ENCODE measurements at regions not wholly inside any gene's neighbourhood (a gene's known extent, or its start where the extent isn't known, plus 50 kb on each side); places are given as distances from the start of the nearest gene placed in this dataset.

GRCh38 chr1:239807361-239807760, 284.3 kb upstream of the FMN2 start:
- Histone ChIP-seq H3F3A (ENCODE audit: low read length, unreplicated experiment) (no peaks in the 10 kb centered on the region), H3K4me3 (ENCODE audit: low read length) (no peak overlapping the region), H3K4me2 (ENCODE audit: low read length) (no peak overlapping the region), H3K79me2 (ENCODE audit: low read length) (no peaks in the 10 kb centered on the region), H3K4me1 (ENCODE audit: insufficient read depth, low read length) (peaks cover 3% of the 10 kb centered on the region), H3K9me3 (ENCODE audit: low read length) (no peaks in the 10 kb centered on the region), H4K20me1 (ENCODE audit: low read length) (no peaks in the 10 kb centered on the region), H3K9ac (ENCODE audit: low read length) (no peak overlapping the region), H2AFZ (ENCODE audit: low read length) (no peak overlapping the region), H3K36me3 (ENCODE audit: low read depth, low read length) (no peaks in the 10 kb centered on the region), H3K9me2 (replicated peaks; ENCODE audit: low read length) (no peaks in the 10 kb centered on the region), H3K27ac (ENCODE audit: low read length) (no peak overlapping the region), H3K27me3 (ENCODE audit: low read length) (no peaks in the 10 kb centered on the region)
- BruUV-seq (replicated peaks), result no TSS peak
- no peak for DNase-seq
- intact Hi-C loops (cut with micrococcal nuclease), result no loop called here
- CTCF ChIA-PET, result no interaction called here
- TF ChIP-seq CTCF (conservative IDR thresholded peaks at IDR 0.05; ENCODE audit: low read depth, low read length), result no peak
- TF ChIP-seq EZH2phosphoT487 (IDR thresholded peaks at IDR 0.05; ENCODE audit: borderline replicate concordance, low read length), result no peak
- no peak for TF ChIP-seq EZH2 (IDR thresholded peaks at IDR 0.05; ENCODE audit: low read length, unreplicated experiment)
- POLR2A ChIA-PET (ENCODE audit: unreplicated experiment), result interaction anchor here (0.6 kb wide), 1 partner anchor 497 kb away, joined by 3 read pairs; no protein-coding TSS in a partner anchor
- no peak for ATAC-seq

GRCh38 chr1:239810061-239810481, 281.6 kb upstream of the FMN2 start:
- ATAC-seq, result no peak
- no TSS peak for BruUV-seq (replicated peaks)

More at GRCh38 chr1:239810061-239810481, 281.6 kb upstream of the FMN2 start:
- ChIA-PET CTCF (no interaction called here), POLR2A (ENCODE audit: unreplicated experiment) (no interaction called here)
- Histone ChIP-seq H3F3A (ENCODE audit: low read length, unreplicated experiment) (peaks cover 8% of the 10 kb centered on the region), H3K4me1 (ENCODE audit: insufficient read depth, low read length) (peaks cover 19% of the 10 kb centered on the region), H3K27me3 (ENCODE audit: low read length) (no peaks in the 10 kb centered on the region), H3K36me3 (ENCODE audit: low read depth, low read length) (no peaks in the 10 kb centered on the region), H3K9me3 (ENCODE audit: low read length) (no peaks in the 10 kb centered on the region), H3K9me2 (replicated peaks; ENCODE audit: low read length) (no peaks in the 10 kb centered on the region), H4K20me1 (ENCODE audit: low read length) (no peaks in the 10 kb centered on the region), H3K27ac (ENCODE audit: low read length) (no peak overlapping the region), H3K4me2 (ENCODE audit: low read length) (no peak overlapping the region), H2AFZ (ENCODE audit: low read length) (no peak overlapping the region), H3K9ac (ENCODE audit: low read length) (no peak overlapping the region), H3K4me3 (ENCODE audit: low read length) (no peak overlapping the region), H3K79me2 (ENCODE audit: low read length) (no peaks in the 10 kb centered on the region)
- no peak for DNase-seq
- TF ChIP-seq EZH2 (IDR thresholded peaks at IDR 0.05; ENCODE audit: low read length, unreplicated experiment) (no peak), CTCF (conservative IDR thresholded peaks at IDR 0.05; ENCODE audit: low read depth, low read length) (no peak), EZH2phosphoT487 (IDR thresholded peaks at IDR 0.05; ENCODE audit: borderline replicate concordance, low read length) (no peak)
- intact Hi-C loops (cut with micrococcal nuclease), result loop anchor here (5.0 to 10.0 kb wide), 6 partner anchors 93 to 845 kb away; partner anchors contain the start of gene CHRM3

Data from PC-3 (cell line).